H9 (cell line): ENCODE measurements at regions not wholly inside any gene's neighbourhood (a gene's known extent, or its start where the extent isn't known, plus 50 kb on each side); places are given as distances from the start of the nearest gene placed in this dataset.

ENCODE experiments used
- DNase-seq: peaks from one replicate; pipeline ENCODE4 v3.0.0-alpha.2; 2017
- H2AFZ ChIP-seq: one replicate; pipeline ENCODE4 v1.6.1; 2013; ENCODE audit warnings: mild to moderate bottlenecking, low read length, control low read depth, moderate library complexity
- H2AK5ac ChIP-seq: 2 replicates; pipeline ENCODE4 v1.6.1; 2013; ENCODE audit warnings: low read length, control low read depth, mixed read lengths; ENCODE audit not compliant: insufficient read length
- H2BK120ac ChIP-seq: one replicate; pipeline ENCODE4 v1.6.1; 2013; ENCODE audit warnings: low read depth, mild to moderate bottlenecking, low read length, control low read depth, inconsistent platforms; ENCODE audit not compliant: poor library complexity, severe bottlenecking
- H2BK12ac ChIP-seq: 2 replicates; pipeline ENCODE4 v1.6.1; 2013; ENCODE audit warnings: low read length, control low read depth, mixed read lengths, low read depth; ENCODE audit not compliant: insufficient read length
- H2BK15ac ChIP-seq: 2 replicates; pipeline ENCODE4 v1.6.1; 2013; ENCODE audit warnings: low read depth, low read length, control low read depth
- H2BK20ac ChIP-seq: one replicate; pipeline ENCODE4 v1.6.1; 2013; ENCODE audit warnings: low read depth, mild to moderate bottlenecking, low read length, control low read depth, inconsistent platforms; ENCODE audit not compliant: poor library complexity, severe bottlenecking
- H2BK5ac ChIP-seq: 2 replicates; pipeline ENCODE4 v1.6.1; 2013; ENCODE audit warnings: low read length, control low read depth, mixed read lengths; ENCODE audit not compliant: insufficient read length
- H3K14ac ChIP-seq: 2 replicates; pipeline ENCODE4 v1.6.1; 2013; ENCODE audit warnings: low read length, control low read depth; ENCODE audit not compliant: insufficient read depth
- H3K18ac ChIP-seq: 2 replicates; pipeline ENCODE4 v1.6.1; 2013; ENCODE audit warnings: low read depth, mild to moderate bottlenecking, mixed read lengths, low read length, control low read depth; ENCODE audit not compliant: insufficient read length
- H3K23ac ChIP-seq: 2 replicates; pipeline ENCODE4 v1.6.1; 2013; ENCODE audit warnings: low read length, control low read depth, mixed read lengths, low read depth; ENCODE audit not compliant: insufficient read length
- H3K23me2 ChIP-seq: 2 replicates; pipeline ENCODE4 v1.6.1; 2013; ENCODE audit warnings: low read depth, mild to moderate bottlenecking, mixed read lengths, low read length, control low read depth; ENCODE audit not compliant: insufficient read length, poor library complexity, severe bottlenecking
- H3K27ac ChIP-seq: 2 replicates; pipeline ENCODE4 v1.5.1; 2013; ENCODE audit warnings: low read length, control low read depth, mixed read lengths, low read depth; ENCODE audit not compliant: insufficient read length
- H3K27me3 ChIP-seq: 2 replicates; pipeline ENCODE4 v1.6.1; 2013; ENCODE audit warnings: low read length, control low read depth, inconsistent platforms; ENCODE audit not compliant: insufficient read depth
- H3K4ac ChIP-seq: 2 replicates; pipeline ENCODE4 v1.6.1; 2013; ENCODE audit warnings: low read depth, mild to moderate bottlenecking, control low read depth, inconsistent platforms, low read length, moderate library complexity
- H3K4me1 ChIP-seq: 2 replicates; pipeline ENCODE4 v1.6.1; 2013; ENCODE audit warnings: low read length, control low read depth, inconsistent platforms; ENCODE audit not compliant: insufficient read depth
- H3K4me2 ChIP-seq: 2 replicates; pipeline ENCODE4 v1.6.1; 2013; ENCODE audit warnings: low read length, control low read depth, mixed read lengths; ENCODE audit not compliant: insufficient read length, insufficient read depth
- H3K56ac ChIP-seq: 2 replicates; pipeline ENCODE4 v1.6.1; 2013; ENCODE audit warnings: low read depth, mild to moderate bottlenecking, mixed read lengths, low read length, control low read depth; ENCODE audit not compliant: insufficient read length
- H3K79me1 ChIP-seq: 2 replicates; pipeline ENCODE4 v1.6.1; 2013; ENCODE audit warnings: low read depth, mild to moderate bottlenecking, moderate library complexity, low read length, control low read depth, inconsistent platforms; ENCODE audit not compliant: insufficient read depth, poor library complexity, severe bottlenecking
- H3K79me2 ChIP-seq: 2 replicates; pipeline ENCODE4 v1.6.1; 2013; ENCODE audit warnings: low read length, control low read depth, inconsistent platforms; ENCODE audit not compliant: insufficient read depth
- H3K9ac ChIP-seq: 2 replicates; pipeline ENCODE4 v1.6.1; 2013; ENCODE audit warnings: low read length, control low read depth, mixed read lengths; ENCODE audit not compliant: insufficient read length; ENCODE audit errors: extremely low read depth
- H3K9me3 ChIP-seq: one replicate; pipeline ENCODE4 v1.6.1; 2013; ENCODE audit warnings: low read depth, low read length, inconsistent platforms; ENCODE audit not compliant: control insufficient read depth
- H3T11ph ChIP-seq: one replicate; pipeline ENCODE4 v1.6.1; 2013; ENCODE audit warnings: mild to moderate bottlenecking, low read length, control low read depth, inconsistent platforms
- H4K20me1 ChIP-seq: one replicate; pipeline ENCODE4 v1.6.1; 2013; ENCODE audit not compliant: control insufficient read depth, insufficient read length, insufficient read depth
- H4K5ac ChIP-seq: 2 replicates; pipeline ENCODE4 v1.6.1; 2013; ENCODE audit warnings: low read depth, mild to moderate bottlenecking, mixed read lengths, low read length, control low read depth; ENCODE audit not compliant: insufficient read length
- H4K8ac ChIP-seq: replicated peaks from 2 replicates; pipeline ENCODE4 v1.6.1; 2013; ENCODE audit warnings: low read length, control low read depth, mixed read lengths, low read depth; ENCODE audit not compliant: insufficient read length
- H4K91ac ChIP-seq: 2 replicates; pipeline ENCODE4 v1.6.1; 2013; ENCODE audit warnings: low read depth, mild to moderate bottlenecking, moderate library complexity, mixed read lengths, low read length, control low read depth; ENCODE audit not compliant: insufficient read length
- H3K27ac Mint-ChIP-seq, 3 experiments: 2 replicates in 2 of 3; 3 replicates in 1 of 3; pipeline ENCODE4 v1.8.0; 2020 to 2021; ENCODE audit warnings: mixed read lengths in 3 of 3, mild to moderate bottlenecking in 1 of 3, moderate library complexity in 1 of 3
- H3K27me3 Mint-ChIP-seq: 2 replicates; pipeline ENCODE4 v1.8.0; 2021; ENCODE audit warnings: low read depth, mild to moderate bottlenecking, moderate library complexity, mixed read lengths
- H3K36me3 Mint-ChIP-seq, 3 experiments: 2 replicates in 2 of 3; 3 replicates in 1 of 3; pipeline ENCODE4 v1.8.0; 2020 to 2021; ENCODE audit warnings: low read depth in 3 of 3, mixed read lengths in 3 of 3; ENCODE audit not compliant: insufficient read depth in 1 of 3
- H3K4me1 Mint-ChIP-seq, 2 experiments: 2 replicates each; pipeline ENCODE4 v1.8.0; 2020; ENCODE audit warnings: mixed read lengths in 2 of 2
- H3K4me3 Mint-ChIP-seq, 2 experiments: 2 replicates in 1 of 2; 3 replicates in 1 of 2; pipeline ENCODE4 v1.8.0; 2020 to 2021; ENCODE audit warnings: mild to moderate bottlenecking in 2 of 2, mixed read lengths in 2 of 2, moderate library complexity in 1 of 2
- H3K9me3 Mint-ChIP-seq, 2 experiments: 2 replicates in 1 of 2; 3 replicates in 1 of 2; pipeline ENCODE4 v1.8.0; 2020; ENCODE audit warnings: mild to moderate bottlenecking in 2 of 2, mixed read lengths in 2 of 2, moderate library complexity in 1 of 2
- CTCF ChIP-seq: fragments of 200-600 bp; sonication (generic); conservative IDR thresholded peaks from 3 replicates; pipeline ENCODE4 v1.8.0; 2021; ENCODE audit warnings: antibody characterized with exemption, mild to moderate bottlenecking
- WGBS: extraction: QIAGEN DNeasy Blood & Tissue Kit; methylation state at CpG from one replicate; pipeline ENCODE4 v1.1.7; 2013; ENCODE audit warnings: missing lambda C conversion rate, low lambda C conversion rate, mixed read lengths; ENCODE audit not compliant: insufficient read length; ENCODE audit errors: extremely low coverage; 5-methylcytosine and 5-hydroxymethylcytosine counted together

GRCh38 chr3:154542837-154543236 lies 112.8 kb upstream of the GPR149 start:
- Histone ChIP-seq H3K23ac (no peak overlapping the region), H3K79me1 (no peaks in the 10 kb centered on the region), H3K4ac (no peak overlapping the region), H3K56ac (no peak overlapping the region), H2BK15ac (no peak overlapping the region), H2AK5ac (no peak overlapping the region), H4K8ac (no peak overlapping the region), H3K14ac (no peak overlapping the region), H4K5ac (no peak overlapping the region), H3K27ac (no peak overlapping the region), H2BK20ac (no peak overlapping the region), H4K20me1 (no peaks in the 10 kb centered on the region), H3K23me2 (no peaks in the 10 kb centered on the region), H2BK12ac (no peak overlapping the region), H2BK5ac (no peak overlapping the region), H3K9ac (no peak overlapping the region), H2AFZ (no peak overlapping the region), H3T11ph (no peak overlapping the region), H3K9me3 (no peaks in the 10 kb centered on the region), H3K27me3 (no peaks in the 10 kb centered on the region), H3K4me1 (no peaks in the 10 kb centered on the region), H3K79me2 (no peaks in the 10 kb centered on the region), H2BK120ac (no peak overlapping the region), H3K4me2 (no peak overlapping the region), H4K91ac (no peak overlapping the region), H3K18ac (no peak overlapping the region)
- Mint-ChIP-seq H3K36me3 (no peaks in the 10 kb centered on the region), H3K27ac (0 out of 7 replicates have a peak overlapping the region, but pooled peaks of 1 of the 3 experiments have one; percentile 65), H3K27me3 (no peaks in the 10 kb centered on the region), H3K9me3 (no peaks in the 10 kb centered on the region), H3K4me1 (no peaks in the 10 kb centered on the region), H3K4me3 (no peak overlapping the region)
- TF ChIP-seq CTCF, result no peak
- WGBS, result no CpG with 5 or more reads among the region's 3 CpGs
- DNase-seq, result no peak
